Activated T-cell treated with anti-CD3 and anti-CD28 coated beads, Interleukin-2, amount 50 U/mL, for 72 hours (primary cell): ENCODE measurements at regions not wholly inside any gene's neighbourhood (a gene's known extent, or its start where the extent isn't known, plus 50 kb on each side); places are given as distances from the start of the nearest gene placed in this dataset.

Experiments
- ATAC-seq, 2 donors: fragments of 150-1000 bp; cut with Tn5 transposase; replicated peaks in 1 of 2; 2 replicates each; pipeline ENCODE4 v1.10.0; 2021; ENCODE audit warnings: moderate library complexity in 2 of 2, mild to moderate bottlenecking in 1 of 2
- DNase-seq, 2 donors: peaks; one replicate each; pipeline ENCODE4 v3.0.0; 2021 to 2022; ENCODE audit warnings: mixed read lengths in 1 of 2
- H3K27ac Mint-ChIP-seq: one replicate; pipeline ENCODE4 v1.8.0; 2022; ENCODE audit warnings: mild to moderate bottlenecking, moderate library complexity, mixed read lengths
- H3K27me3 Mint-ChIP-seq: one replicate; pipeline ENCODE4 v1.8.0; 2022; ENCODE audit warnings: low read depth, mixed read lengths
- H3K36me3 Mint-ChIP-seq, 2 donors: one replicate each; pipeline ENCODE4 v1.8.0; 2022; ENCODE audit warnings: mixed read lengths in 2 of 2, mild to moderate bottlenecking in 1 of 2; ENCODE audit not compliant: insufficient read depth in 2 of 2
- H3K4me1 Mint-ChIP-seq: one replicate; pipeline ENCODE4 v1.8.0; 2022; ENCODE audit warnings: low read depth, mixed read lengths
- H3K4me3 Mint-ChIP-seq, 2 donors: one replicate each; pipeline ENCODE4 v1.8.0; 2022; ENCODE audit warnings: mild to moderate bottlenecking in 2 of 2, mixed read lengths in 2 of 2, moderate library complexity in 2 of 2
- H3K9me3 Mint-ChIP-seq, 2 donors: one replicate each; pipeline ENCODE4 v1.8.0; 2022; ENCODE audit warnings: mixed read lengths in 2 of 2

DNA sequence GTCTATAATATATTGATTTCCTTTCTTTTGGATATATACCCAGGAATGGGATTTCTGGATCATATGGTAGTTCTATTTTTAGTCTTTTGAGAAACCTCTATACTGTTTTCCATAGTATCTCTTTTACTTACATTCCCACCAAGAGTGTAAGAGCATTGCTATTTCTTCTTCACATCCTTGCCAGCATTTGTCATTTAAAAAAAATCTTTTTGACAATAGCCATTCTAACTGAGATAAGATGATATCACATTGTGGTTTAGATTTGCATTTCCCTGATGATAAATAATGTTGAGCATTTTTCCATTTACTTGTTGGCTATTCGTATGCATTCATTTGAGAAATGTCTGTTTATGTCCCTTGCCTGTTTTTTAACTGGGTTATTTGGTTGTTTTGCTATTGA, 467.4 kb downstream of the COL11A1 start:
- H3K36me3 Mint-ChIP-seq: no peaks in the 10 kb centered on the region
- ATAC-seq (no peak), DNase-seq (no peak)
- H3K9me3 Mint-ChIP-seq: no peaks in the 10 kb centered on the region
- H3K27ac Mint-ChIP-seq: no peak overlapping the region
- H3K4me3 Mint-ChIP-seq: no peak overlapping the region
- no peaks in the 10 kb centered on the region for H3K27me3 Mint-ChIP-seq
- H3K4me1 Mint-ChIP-seq: no peaks in the 10 kb centered on the region

DNA sequence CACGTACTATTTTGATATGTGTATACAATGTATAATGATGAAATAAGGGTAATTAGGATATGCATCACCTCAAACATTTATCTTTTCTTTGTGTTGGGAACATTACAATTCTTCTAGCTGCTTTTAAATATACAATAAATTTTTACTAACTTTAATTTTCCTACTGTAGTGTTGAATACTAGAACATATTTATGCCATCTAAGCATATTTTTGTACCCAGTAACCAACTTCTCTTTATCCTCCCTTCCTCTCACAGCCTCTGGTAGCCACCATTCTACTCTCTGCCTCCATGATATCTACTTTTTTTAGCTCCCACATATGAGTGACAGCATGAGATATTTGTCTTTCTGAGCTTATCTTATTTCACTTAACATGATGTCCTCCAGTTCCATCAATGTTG, 468.0 kb downstream of the COL11A1 start:
- DNase-seq: no peak
- H3K36me3 Mint-ChIP-seq: no peaks in the 10 kb centered on the region
- no peak overlapping the region for H3K4me3 Mint-ChIP-seq
- H3K27me3 Mint-ChIP-seq: no peaks in the 10 kb centered on the region
- H3K4me1 Mint-ChIP-seq: no peaks in the 10 kb centered on the region
- ATAC-seq: no peak
- no peak overlapping the region for H3K27ac Mint-ChIP-seq
- H3K9me3 Mint-ChIP-seq: no peaks in the 10 kb centered on the region

DNA sequence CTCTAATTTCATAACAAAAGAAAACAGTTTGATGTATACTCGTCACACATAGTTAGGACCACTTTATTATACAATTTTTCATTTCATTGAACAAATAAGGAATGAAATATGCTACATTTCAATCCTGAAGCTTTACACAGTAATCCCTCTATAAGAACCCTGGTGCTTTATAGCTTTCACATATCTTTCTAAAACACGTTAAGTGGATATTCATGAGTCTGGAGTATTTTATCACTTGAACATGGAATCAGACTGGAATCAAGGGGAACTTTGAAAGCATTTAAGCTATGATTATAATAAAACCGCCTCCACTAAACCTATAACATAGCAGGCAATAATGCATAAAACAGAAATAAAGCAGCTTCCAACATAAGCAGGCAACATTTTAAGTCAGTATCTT, 476.6 kb downstream of the COL11A1 start:
- Mint-ChIP-seq H3K27ac (no peak overlapping the region), H3K36me3 (no peaks in the 10 kb centered on the region), H3K4me3 (no peak overlapping the region), H3K9me3 (peaks cover 0 to 2% of the 10 kb centered on the region in 2 donors), H3K27me3 (no peaks in the 10 kb centered on the region), H3K4me1 (no peaks in the 10 kb centered on the region)
- ATAC-seq (no peak), DNase-seq (no peak)

DNA sequence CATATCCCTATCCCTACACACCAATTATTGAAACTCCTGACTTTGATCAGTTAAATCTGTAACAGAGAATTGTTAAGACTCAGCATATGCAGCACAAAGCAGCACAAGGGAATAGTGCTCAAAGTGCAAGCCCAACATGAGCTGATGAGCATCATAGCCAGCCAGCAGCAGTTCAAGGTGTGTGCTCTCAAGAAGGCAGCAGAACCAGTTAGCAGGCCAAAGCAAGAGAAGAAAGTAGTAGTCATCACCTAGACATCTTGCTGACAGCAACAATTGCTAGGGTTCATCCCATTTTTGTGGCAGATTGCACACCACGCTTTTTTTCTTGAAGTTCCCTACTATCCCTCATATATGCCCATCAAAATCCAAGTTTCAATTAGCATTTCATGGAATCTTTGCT, 478.3 kb downstream of the COL11A1 start:
- ATAC-seq (no peak), DNase-seq (no peak)
- Mint-ChIP-seq H3K36me3 (no peaks in the 10 kb centered on the region), H3K27me3 (no peaks in the 10 kb centered on the region), H3K4me1 (no peaks in the 10 kb centered on the region), H3K4me3 (no peak overlapping the region), H3K27ac (no peak overlapping the region), H3K9me3 (peaks cover 2% of the 10 kb centered on the region in 2 donors)

DNA sequence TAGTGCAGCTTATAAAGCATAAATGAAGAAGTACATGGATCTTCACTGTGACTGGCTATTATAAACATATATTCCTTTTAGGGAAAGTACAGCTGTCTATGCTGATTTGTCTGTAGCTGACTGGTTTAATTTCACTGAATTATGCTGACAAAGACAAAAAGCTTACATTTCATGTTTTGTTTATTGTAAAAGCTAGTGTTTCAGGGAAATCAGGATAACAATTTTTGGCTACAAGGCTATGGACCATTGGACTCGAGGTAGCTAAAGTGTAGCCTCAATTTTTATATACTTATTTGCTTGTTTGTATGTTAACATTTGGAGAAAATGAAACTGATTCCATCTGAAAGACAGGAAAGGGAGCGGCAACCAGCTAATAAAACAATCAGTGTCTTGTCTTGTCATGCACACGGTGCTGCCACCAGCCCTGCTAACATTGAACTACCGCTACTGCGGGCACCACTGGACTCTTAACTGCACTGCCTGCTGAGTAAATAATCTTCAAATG, 480.2 kb downstream of the COL11A1 start:
- Mint-ChIP-seq H3K27me3 (no peaks in the 10 kb centered on the region), H3K36me3 (no peaks in the 10 kb centered on the region), H3K4me1 (no peaks in the 10 kb centered on the region)

DNA sequence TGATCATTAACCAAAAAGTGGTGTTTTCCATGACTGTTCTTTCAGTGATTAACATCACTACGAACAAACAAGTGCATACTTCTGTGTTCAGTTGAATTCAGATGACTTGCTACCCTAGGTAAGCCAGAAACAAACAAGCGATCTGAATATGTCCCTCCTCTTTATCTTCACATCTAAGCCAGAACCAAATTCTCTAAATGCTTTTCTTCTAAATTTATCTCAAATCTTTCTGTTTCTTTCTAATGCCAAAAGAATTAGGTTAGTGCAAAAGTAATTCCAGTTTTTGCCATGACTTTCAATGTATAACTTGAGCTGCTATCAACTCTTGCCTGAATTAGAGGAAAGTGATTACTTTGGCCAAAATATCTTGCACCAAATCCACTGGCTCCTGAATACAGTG, 481.2 kb downstream of the COL11A1 start:
- no peak overlapping the region for H3K4me3 Mint-ChIP-seq
- no peaks in the 10 kb centered on the region for H3K36me3 Mint-ChIP-seq
- H3K9me3 Mint-ChIP-seq: peaks cover 2 to 4% of the 10 kb centered on the region in 2 donors
- DNase-seq (no peak), ATAC-seq (no peak)
- no peaks in the 10 kb centered on the region for H3K27me3 Mint-ChIP-seq
- H3K27ac Mint-ChIP-seq: no peak overlapping the region
- H3K4me1 Mint-ChIP-seq: no peaks in the 10 kb centered on the region

More for the DNA sequence above, 480.2 kb downstream of the COL11A1 start:
- peaks cover 2% of the 10 kb centered on the region in 2 donors for H3K9me3 Mint-ChIP-seq
- H3K4me3 Mint-ChIP-seq: no peak overlapping the region
- DNase-seq: no peak
- H3K27ac Mint-ChIP-seq: no peak overlapping the region
- no peak for ATAC-seq

DNA sequence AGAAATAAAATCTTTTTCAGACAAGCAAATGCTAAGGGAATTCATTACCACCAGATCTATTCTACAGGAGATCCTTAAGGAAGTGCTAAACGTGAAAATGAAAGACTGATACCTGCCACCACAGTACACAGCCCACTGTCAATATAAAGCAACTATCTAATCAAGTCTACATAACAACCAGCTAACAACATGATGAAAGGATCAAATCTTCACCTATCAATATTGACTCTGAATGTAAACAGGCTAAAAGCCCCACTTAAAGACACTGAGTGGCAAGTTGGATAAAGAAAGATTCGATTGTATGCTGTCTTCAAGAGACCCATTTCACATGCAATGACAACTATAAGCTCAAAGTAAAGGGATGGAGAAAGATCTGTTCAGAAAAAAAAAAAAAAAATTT, 492.4 kb downstream of the COL11A1 start:
- peaks cover 0 to 1% of the 10 kb centered on the region in 2 donors for H3K36me3 Mint-ChIP-seq
- H3K27me3 Mint-ChIP-seq: no peaks in the 10 kb centered on the region
- DNase-seq (no peak), ATAC-seq (no peak)
- no peak overlapping the region for H3K27ac Mint-ChIP-seq
- peaks cover 5 to 14% of the 10 kb centered on the region in 2 donors for H3K9me3 Mint-ChIP-seq
- no peaks in the 10 kb centered on the region for H3K4me1 Mint-ChIP-seq
- no peak overlapping the region for H3K4me3 Mint-ChIP-seq

DNA sequence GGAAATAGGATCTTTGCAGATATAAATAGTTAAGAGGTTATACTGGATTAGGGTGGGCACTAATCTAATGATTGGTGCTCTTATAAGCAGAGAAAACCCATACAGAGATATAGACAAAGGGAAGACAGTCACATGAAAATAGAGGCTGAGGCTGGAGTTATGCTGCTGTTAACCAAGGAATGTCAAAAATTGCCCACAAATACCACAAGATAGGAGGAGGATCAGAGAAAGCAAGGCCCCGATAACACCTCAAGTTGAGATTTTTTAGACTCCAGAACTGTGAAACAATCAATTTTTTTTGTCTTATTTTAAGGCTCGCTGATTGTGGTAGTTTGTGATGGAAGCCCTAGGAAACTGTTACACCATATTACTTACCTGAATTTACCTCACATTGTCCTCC, 513.2 kb downstream of the COL11A1 start:
- Mint-ChIP-seq H3K4me3 (no peak overlapping the region), H3K27me3 (no peaks in the 10 kb centered on the region), H3K36me3 (peaks cover 0 to 1% of the 10 kb centered on the region in 2 donors), H3K27ac (no peak overlapping the region), H3K4me1 (no peaks in the 10 kb centered on the region), H3K9me3 (peaks cover 0 to 4% of the 10 kb centered on the region in 2 donors)
- ATAC-seq: no peak
- no peak for DNase-seq

DNA sequence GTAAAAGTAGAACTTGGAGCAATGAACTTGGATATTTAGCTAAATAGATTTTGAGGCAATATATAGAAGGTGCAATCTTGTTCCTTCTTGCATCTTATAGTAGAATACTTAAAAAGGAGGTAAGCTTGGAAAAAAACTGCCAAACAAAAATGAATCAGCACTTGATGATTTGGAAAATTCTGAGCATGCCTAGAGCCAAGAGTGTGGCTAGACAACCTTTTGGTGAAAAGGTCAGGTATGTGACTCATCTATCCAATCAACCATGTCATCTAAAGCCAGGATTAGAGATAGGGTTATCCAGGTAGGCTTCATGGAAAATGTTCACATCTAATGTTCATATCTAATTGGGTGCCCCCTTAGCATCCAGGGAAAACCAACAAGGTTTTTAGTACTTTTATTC, 515.0 kb downstream of the COL11A1 start:
- no peak overlapping the region for H3K4me3 Mint-ChIP-seq
- no peaks in the 10 kb centered on the region for H3K27me3 Mint-ChIP-seq
- no peak for ATAC-seq
- DNase-seq: no peak
- no peaks in the 10 kb centered on the region for H3K4me1 Mint-ChIP-seq
- peaks cover 0 to 4% of the 10 kb centered on the region in 2 donors for H3K9me3 Mint-ChIP-seq
- H3K36me3 Mint-ChIP-seq: peaks cover 0 to 1% of the 10 kb centered on the region in 2 donors
- no peak overlapping the region for H3K27ac Mint-ChIP-seq

DNA sequence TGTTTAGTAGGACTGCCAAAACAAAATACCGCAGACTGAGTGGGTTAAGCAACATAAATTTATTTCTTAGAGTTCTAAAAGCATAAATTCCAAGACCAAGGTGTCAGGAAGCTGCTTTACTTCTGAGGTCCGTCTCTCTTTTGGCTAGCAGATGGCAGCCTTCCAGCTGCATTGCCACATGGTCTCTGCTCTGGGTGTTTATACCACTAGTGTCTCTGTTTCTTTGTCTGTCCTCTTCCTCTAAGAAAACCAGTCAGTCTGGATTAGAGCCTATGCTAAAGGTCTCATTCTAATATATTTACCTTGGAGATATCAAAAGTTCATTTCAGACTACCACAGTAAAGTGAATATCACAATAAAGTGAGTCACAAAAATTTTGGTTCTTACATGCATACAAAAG, 519.8 kb downstream of the COL11A1 start:
- DNase-seq (no peak), ATAC-seq (no peak)
- Mint-ChIP-seq H3K4me1 (no peaks in the 10 kb centered on the region), H3K4me3 (no peak overlapping the region), H3K9me3 (no peaks in the 10 kb centered on the region), H3K27me3 (no peaks in the 10 kb centered on the region), H3K27ac (no peak overlapping the region), H3K36me3 (no peaks in the 10 kb centered on the region)

DNA sequence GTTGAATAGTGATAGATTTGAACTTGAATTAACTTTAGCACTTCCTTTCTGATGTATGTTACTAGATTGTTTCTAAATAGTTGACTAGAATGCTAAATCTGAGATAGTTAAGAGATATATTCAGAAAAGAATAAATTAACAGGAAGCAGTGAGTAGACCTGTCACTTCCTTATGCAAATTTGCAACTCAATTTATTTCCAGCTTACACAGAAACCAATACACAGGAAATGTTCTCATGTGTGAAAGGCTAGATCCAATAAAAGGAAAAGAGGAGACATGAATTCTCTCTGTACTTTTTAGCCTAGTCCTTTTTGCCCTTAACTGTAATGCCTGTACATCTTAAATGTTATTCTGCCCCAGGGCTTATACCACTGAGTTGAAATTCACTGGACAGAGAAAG, 522.3 kb downstream of the COL11A1 start:
- H3K9me3 Mint-ChIP-seq: no peaks in the 10 kb centered on the region
- H3K4me1 Mint-ChIP-seq: no peaks in the 10 kb centered on the region
- no peaks in the 10 kb centered on the region for H3K36me3 Mint-ChIP-seq
- no peaks in the 10 kb centered on the region for H3K27me3 Mint-ChIP-seq
- H3K27ac Mint-ChIP-seq: no peak overlapping the region
- no peak for DNase-seq
- no peak overlapping the region for H3K4me3 Mint-ChIP-seq
- ATAC-seq: no peak

DNA sequence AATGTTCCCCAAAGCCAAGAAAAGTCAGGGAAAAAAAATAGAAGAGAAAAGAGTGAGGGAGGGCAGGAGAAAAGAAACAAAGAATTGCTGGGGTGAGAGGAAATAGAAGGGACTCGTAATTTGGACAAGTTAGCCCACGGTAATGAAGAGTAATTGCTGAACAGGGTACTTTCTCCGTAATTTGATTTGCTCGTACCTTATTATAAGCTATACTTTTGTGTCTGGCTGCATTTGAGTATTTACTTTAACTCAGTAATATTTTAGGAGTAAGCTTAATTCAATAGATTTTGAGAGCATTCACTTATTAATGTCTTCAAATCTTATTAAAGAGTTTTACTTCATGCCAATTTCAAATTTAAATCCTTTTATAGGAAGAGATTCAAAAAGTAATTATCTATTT, 527.5 kb downstream of the COL11A1 start:
- DNase-seq: no peak
- H3K36me3 Mint-ChIP-seq: no peaks in the 10 kb centered on the region
- H3K9me3 Mint-ChIP-seq: no peaks in the 10 kb centered on the region
- no peak overlapping the region for H3K4me3 Mint-ChIP-seq
- ATAC-seq: no peak
- no peaks in the 10 kb centered on the region for H3K27me3 Mint-ChIP-seq
- H3K27ac Mint-ChIP-seq: no peak overlapping the region
- no peaks in the 10 kb centered on the region for H3K4me1 Mint-ChIP-seq

DNA sequence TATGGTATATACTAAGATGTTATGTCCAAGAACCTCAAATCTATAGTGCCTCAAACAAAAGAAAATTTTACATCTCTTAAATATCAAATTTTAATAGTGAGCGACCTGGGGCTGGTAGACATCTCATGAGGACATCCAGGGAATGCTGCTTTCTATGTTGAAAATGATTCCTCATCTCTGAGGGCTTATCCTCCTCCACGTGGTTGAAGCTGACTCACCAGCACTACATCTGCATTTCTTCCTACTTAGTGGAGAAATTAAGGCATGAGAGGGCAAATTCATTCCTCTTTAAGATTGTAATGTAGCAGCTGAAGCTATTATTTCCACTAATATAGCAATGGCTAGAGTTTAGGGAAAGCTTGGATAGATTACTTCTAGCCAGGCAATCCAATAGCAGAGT, 529.5 kb downstream of the COL11A1 start:
- no peaks in the 10 kb centered on the region for H3K4me1 Mint-ChIP-seq
- ATAC-seq (no peak), DNase-seq (no peak)
- H3K27ac Mint-ChIP-seq: no peak overlapping the region
- no peak overlapping the region for H3K4me3 Mint-ChIP-seq
- H3K36me3 Mint-ChIP-seq: no peaks in the 10 kb centered on the region
- H3K27me3 Mint-ChIP-seq: no peaks in the 10 kb centered on the region
- H3K9me3 Mint-ChIP-seq: no peaks in the 10 kb centered on the region

DNA sequence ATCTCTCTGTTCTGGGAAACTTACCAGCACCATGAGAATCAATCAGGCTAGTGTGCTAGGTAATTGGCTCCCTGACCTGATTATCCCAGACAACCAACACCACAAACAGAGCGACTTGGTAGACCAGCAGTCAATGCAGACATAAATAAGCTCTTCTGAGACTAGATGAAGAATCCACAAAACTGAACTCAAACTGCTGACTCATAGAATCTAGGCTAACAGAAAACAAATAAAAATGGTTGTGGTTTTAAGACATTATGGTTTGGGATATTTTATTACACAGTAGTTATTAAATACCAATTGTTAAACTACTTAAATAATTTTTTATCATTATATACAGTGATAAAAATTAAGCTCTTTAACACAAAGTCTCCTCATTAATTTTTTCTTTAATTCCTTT, 535.7 kb downstream of the COL11A1 start:
- ATAC-seq: no peak
- no peak overlapping the region for H3K4me3 Mint-ChIP-seq

More for the DNA sequence above, 535.7 kb downstream of the COL11A1 start:
- no peak for DNase-seq
- H3K27ac Mint-ChIP-seq: no peak overlapping the region
- H3K9me3 Mint-ChIP-seq: no peaks in the 10 kb centered on the region
- no peaks in the 10 kb centered on the region for H3K36me3 Mint-ChIP-seq
- H3K27me3 Mint-ChIP-seq: no peaks in the 10 kb centered on the region
- no peaks in the 10 kb centered on the region for H3K4me1 Mint-ChIP-seq
